A673 (cell line): ENCODE measurements at regions not wholly inside any gene's neighbourhood (a gene's known extent, or its start where the extent isn't known, plus 50 kb on each side); places are given as distances from the start of the nearest gene placed in this dataset.

Experiments
- BruUV-seq: library from RNA; stranded (reverse); fragments of 400-500 nt; replicated peaks from 2 replicates; lab custom pipeline; 2021; lab: Mats Ljungman, UMichigan
- CTCF ChIA-PET: fragments of 300-600 bp; sonication (Branson Sonifier 250); formaldehyde crosslinking; loops from one replicate; lab custom pipeline; 2022; ENCODE audit warnings: antibody characterized with exemption; lab: Charles Lee
- POLR2A ChIA-PET: fragments of 300-600 bp; sonication (Branson Sonifier 250); formaldehyde crosslinking; loops from one replicate; lab custom pipeline; 2022; ENCODE audit warnings: antibody characterized with exemption; ENCODE audit not compliant: low non-redundant PET; lab: Charles Lee
- DNase-seq: peaks from one replicate; pipeline ENCODE4 v3.0.0-alpha.2; 2015; ENCODE audit warnings: low spot score
- H3K27ac ChIP-seq: fragments of 200-600 bp; sonication (generic); 2 replicates; pipeline ENCODE4 v1.5.1; 2016; ENCODE audit warnings: mixed run types, low read depth, mild to moderate bottlenecking, mixed read lengths, antibody characterized with exemption, low read length; ENCODE audit not compliant: poor library complexity, severe bottlenecking
- H3K27me3 ChIP-seq: fragments of 200-600 bp; sonication (generic); replicated peaks from 2 replicates; pipeline ENCODE4 v1.6.1; 2017; ENCODE audit warnings: mixed run types, low read depth, mild to moderate bottlenecking, mixed read lengths, antibody characterized with exemption, low read length; ENCODE audit not compliant: insufficient read depth, poor library complexity
- H3K36me3 ChIP-seq: fragments of 200-600 bp; sonication (generic); 2 replicates; pipeline ENCODE4 v1.6.1; 2016; ENCODE audit warnings: mixed run types, mild to moderate bottlenecking, mixed read lengths, antibody characterized with exemption, low read length; ENCODE audit not compliant: insufficient read depth, poor library complexity, severe bottlenecking
- H3K4me1 ChIP-seq: fragments of 200-600 bp; sonication (generic); 2 replicates; pipeline ENCODE4 v1.6.1; 2017; ENCODE audit warnings: mixed run types, mild to moderate bottlenecking, mixed read lengths, antibody characterized with exemption, low read length; ENCODE audit not compliant: insufficient read depth, poor library complexity, severe bottlenecking
- H3K4me3 ChIP-seq: fragments of 200-600 bp; sonication (generic); 2 replicates; pipeline ENCODE4 v1.5.1; 2016; ENCODE audit warnings: low read depth, mixed run types, mild to moderate bottlenecking, mixed read lengths, low read length; ENCODE audit not compliant: poor library complexity, severe bottlenecking
- H3K9me3 ChIP-seq: fragments of 200-600 bp; sonication (generic); 2 replicates; pipeline ENCODE4 v1.6.1; 2016; ENCODE audit warnings: mixed run types, low read depth, mild to moderate bottlenecking, mixed read lengths, antibody characterized with exemption, low read length; ENCODE audit not compliant: poor library complexity, severe bottlenecking
- CTCF ChIP-seq: fragments of 300-800, 200-600 bp; sonication (generic); conservative IDR thresholded peaks from 2 replicates; pipeline ENCODE4 v1.5.1; 2017; ENCODE audit warnings: low read depth, mild to moderate bottlenecking, antibody characterized with exemption, low read length, moderate library complexity, mixed read lengths
- EZH2 ChIP-seq: fragments of 200-600 bp; sonication (generic); IDR thresholded peaks from 2 replicates; pipeline ENCODE4 v1.6.1; 2017; ENCODE audit warnings: borderline replicate concordance, low read depth, mild to moderate bottlenecking, mixed read lengths, antibody characterized with exemption, low read length; ENCODE audit not compliant: poor library complexity, severe bottlenecking
- intact Hi-C: fragments of 100-400 bp; cut with micrococcal nuclease; formaldehyde crosslinking; loops from one replicate; pipeline ENCODE4 v1.10.0; 2022; ENCODE audit not compliant: unreplicated experiment

DNA sequence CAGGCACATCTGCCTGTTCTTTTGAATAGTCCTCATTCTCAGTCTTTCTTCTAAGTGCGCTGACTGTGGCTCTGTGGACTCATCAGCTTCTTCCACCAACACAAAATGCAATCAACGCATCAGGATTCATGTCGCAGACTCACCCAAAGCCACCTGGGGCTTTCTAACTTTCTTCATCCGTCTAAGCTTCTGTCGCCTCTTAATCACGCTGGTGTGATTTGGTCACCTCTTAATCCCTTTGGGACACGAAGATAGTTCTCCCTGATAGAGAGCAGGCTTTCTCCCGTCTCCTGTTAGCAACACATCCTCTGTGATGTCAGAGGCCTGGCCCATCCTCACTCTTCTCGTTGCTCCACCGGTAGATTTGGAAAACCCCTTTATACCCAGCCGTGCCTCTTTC lies 78.0 kb upstream of the FOXQ1 start:
- H3K36me3 ChIP-seq: no peaks in the 10 kb centered on the region
- H3K9me3 ChIP-seq: no peaks in the 10 kb centered on the region
- no TSS peak for BruUV-seq
- no peak for DNase-seq
- peaks cover 49% of the 10 kb centered on the region for H3K27me3 ChIP-seq
- TF ChIP-seq CTCF (no peak), EZH2 (no peak)
- CTCF ChIA-PET: interaction anchor here (0.5 kb wide), 1 partner anchor 163 kb away, joined by 4 read pairs; no protein-coding TSS in a partner anchor
- POLR2A ChIA-PET: no interaction called here
- intact Hi-C loops: no loop called here
- H3K27ac ChIP-seq: no peak overlapping the region
- H3K4me1 ChIP-seq: no peaks in the 10 kb centered on the region
- H3K4me3 ChIP-seq: no peak overlapping the region

GRCh38 chr6:1232578-1232977 lies 79.3 kb upstream of the FOXQ1 start:
- POLR2A ChIA-PET: no interaction called here
- H3K9me3 ChIP-seq: no peaks in the 10 kb centered on the region
- H3K27ac ChIP-seq: no peak overlapping the region
- CTCF ChIA-PET: no interaction called here
- BruUV-seq: no TSS peak
- no peak for DNase-seq
- intact Hi-C loops: no loop called here
- H3K4me1 ChIP-seq: no peaks in the 10 kb centered on the region
- no peak overlapping the region for H3K4me3 ChIP-seq
- no peaks in the 10 kb centered on the region for H3K36me3 ChIP-seq
- no peak for TF ChIP-seq EZH2
- TF ChIP-seq CTCF: no peak
- peaks cover 58% of the 10 kb centered on the region for H3K27me3 ChIP-seq

DNA sequence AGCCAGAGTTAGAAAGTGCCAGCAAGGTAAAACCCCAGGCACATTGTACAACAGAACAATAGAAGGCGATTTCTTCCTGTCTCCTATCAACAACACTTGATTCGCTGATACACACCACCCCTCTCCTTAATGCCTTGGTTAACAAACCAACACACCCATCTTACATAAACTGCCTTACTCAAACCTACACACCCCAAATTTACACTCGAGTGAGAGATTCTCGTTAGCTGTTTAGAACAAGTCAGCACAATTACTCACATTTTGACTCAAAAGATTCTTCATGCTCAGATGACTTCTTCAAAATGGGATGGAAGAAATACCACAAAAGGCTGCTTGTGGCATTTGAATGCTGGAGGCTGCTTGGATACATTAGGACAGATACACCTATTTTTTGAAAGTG lies 80.0 kb upstream of the FOXQ1 start:
- Histone ChIP-seq H3K27ac (no peak overlapping the region), H3K9me3 (no peaks in the 10 kb centered on the region), H3K4me3 (no peak overlapping the region), H3K27me3 (peaks cover 58% of the 10 kb centered on the region), H3K36me3 (no peaks in the 10 kb centered on the region), H3K4me1 (no peaks in the 10 kb centered on the region)
- TF ChIP-seq CTCF (no peak), EZH2 (no peak)
- intact Hi-C loops: no loop called here
- DNase-seq: no peak
- CTCF ChIA-PET: no interaction called here
- BruUV-seq: no TSS peak
- POLR2A ChIA-PET: no interaction called here
